LNCaP clone FGC (cell line): ENCODE measurements at regions not wholly inside any gene's neighbourhood (a gene's known extent, or its start where the extent isn't known, plus 50 kb on each side); places are given as distances from the start of the nearest gene placed in this dataset.
A peak's percentile ranks its signal among the peaks of the same experiment; 100 is the strongest.

Experiments used
- DNase-seq: peaks from one replicate; pipeline ENCODE4 v3.0.0-alpha.2; 2011; ENCODE audit warnings: low read depth
- H3K4me3 ChIP-seq: 2 replicates; pipeline ENCODE4 v1.5.1; 2011; ENCODE audit warnings: mild to moderate bottlenecking, low read depth, low read length, control low read depth
- TF ChIP-seq, protein P1 (sequence below): IDR thresholded peaks from 2 replicates; pipeline ENCODE4 v1.5.1; 2012; ENCODE audit warnings: mild to moderate bottlenecking; ENCODE audit not compliant: control insufficient read depth, insufficient read depth; ENCODE audit errors: extremely low read depth

DNA sequence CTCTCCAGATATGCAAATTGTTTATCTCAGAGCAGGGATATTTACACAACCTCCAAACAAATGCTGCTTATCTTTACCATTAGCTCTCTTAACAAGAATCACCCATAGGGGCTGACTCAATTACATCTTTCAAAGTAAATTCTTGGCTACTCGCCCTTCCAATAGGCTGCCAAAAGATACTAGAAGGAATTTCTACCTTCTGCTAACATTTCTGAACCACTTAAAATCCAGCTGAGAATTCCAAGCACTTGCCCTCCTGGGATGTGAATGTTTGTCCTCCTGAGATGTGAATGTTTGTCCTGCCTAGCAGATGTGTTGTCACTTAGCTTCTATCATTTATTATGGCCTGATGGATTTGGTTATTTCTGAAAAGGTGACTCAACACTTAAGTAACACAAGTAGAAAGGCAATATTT is 388.0 kb downstream of the GJA1 start:
- TF ChIP-seq, protein P1, sequence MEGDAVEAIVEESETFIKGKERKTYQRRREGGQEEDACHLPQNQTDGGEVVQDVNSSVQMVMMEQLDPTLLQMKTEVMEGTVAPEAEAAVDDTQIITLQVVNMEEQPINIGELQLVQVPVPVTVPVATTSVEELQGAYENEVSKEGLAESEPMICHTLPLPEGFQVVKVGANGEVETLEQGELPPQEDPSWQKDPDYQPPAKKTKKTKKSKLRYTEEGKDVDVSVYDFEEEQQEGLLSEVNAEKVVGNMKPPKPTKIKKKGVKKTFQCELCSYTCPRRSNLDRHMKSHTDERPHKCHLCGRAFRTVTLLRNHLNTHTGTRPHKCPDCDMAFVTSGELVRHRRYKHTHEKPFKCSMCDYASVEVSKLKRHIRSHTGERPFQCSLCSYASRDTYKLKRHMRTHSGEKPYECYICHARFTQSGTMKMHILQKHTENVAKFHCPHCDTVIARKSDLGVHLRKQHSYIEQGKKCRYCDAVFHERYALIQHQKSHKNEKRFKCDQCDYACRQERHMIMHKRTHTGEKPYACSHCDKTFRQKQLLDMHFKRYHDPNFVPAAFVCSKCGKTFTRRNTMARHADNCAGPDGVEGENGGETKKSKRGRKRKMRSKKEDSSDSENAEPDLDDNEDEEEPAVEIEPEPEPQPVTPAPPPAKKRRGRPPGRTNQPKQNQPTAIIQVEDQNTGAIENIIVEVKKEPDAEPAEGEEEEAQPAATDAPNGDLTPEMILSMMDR, result no peak
- DNase-seq, result no peak
- no peak overlapping the region for H3K4me3 ChIP-seq

DNA sequence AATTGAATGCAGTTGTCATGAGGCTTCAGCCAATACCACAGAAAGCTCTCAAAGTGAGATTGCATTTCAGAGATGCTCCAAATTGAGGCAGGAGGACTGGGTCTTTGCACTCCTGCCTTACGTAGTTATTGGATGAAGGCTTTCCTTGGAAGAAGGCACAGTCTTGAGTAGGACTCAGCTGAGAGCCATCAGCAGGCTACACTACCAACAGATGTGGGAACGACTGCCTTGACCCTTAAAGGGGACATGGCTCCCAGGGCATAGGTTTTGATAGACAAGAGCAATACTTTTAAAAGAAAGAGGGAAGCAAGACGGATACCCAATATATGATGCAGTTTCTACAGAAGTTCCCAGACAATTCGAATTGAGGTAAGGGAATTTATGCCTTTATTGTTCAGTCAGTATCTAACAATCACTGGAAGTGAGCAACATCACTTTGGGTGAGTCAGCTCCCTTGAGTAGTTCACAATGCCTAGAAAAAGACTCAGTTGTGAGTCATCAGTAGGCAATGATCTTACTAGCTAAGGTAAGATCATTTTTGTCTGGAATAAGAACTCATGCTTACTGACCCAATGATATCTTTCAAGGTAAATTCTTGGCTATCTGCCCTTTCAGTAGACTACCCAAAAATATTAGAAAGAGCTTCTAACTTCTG is 390.8 kb downstream of the GJA1 start:
- TF ChIP-seq, protein P1, result no peak
- no peak overlapping the region for H3K4me3 ChIP-seq
- no peak for DNase-seq

DNA sequence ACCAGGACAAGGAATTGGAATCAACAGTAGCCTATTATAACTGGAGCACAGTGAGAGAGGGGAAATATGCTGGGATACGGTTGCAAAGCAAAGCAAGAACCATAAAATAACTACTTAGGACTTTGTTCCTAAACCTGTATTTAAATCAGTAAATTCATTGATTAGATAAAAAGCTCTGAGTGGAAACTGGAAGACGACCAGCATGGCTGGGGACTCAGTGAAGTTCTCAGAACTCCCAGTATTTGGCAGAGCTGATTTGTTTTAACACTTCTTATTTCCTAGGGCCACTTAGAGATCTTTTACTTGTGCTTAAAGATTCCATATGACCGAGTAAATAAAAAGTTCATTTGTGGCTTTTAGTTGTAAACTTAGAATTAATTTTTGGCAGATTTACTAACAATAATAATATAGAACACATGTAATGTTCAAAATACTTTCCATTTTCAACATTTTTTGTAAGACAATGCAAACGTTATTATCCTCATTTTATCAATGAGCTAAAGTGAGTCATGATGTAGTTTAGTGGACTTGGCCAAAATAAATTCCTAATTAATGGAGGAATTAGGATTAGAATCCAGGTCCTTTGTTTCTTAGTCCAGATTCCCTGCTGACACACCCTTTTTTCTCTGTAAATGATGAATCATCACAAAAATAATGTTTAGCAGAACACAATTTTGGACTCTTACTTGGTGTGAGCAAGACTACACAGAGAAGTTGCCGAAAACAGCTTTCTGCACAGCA is 392.9 kb downstream of the GJA1 start:
- no peak overlapping the region for H3K4me3 ChIP-seq
- TF ChIP-seq, protein P1, result no peak
- DNase-seq, result no peak

DNA sequence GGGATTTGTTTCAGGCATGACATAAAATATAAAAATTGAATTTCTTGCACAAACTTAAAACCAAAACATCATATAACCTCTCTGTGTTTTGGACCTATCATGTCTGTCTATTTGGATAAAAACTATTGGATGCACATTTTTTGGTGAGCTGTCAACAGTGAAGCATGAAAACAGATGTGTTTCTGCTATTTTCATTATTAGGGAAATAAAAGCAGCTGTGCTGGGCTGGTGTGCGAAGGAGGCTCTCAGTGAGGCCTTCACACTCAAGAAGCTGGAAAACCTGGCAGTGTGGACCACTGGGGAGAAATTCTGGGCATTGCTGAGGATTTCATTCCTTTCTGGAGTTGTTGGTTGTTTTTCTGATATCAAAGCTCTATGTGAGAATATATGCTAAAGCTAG is 395.3 kb downstream of the GJA1 start:
- H3K4me3 ChIP-seq, result no peak overlapping the region
- TF ChIP-seq, protein P1, result no peak
- no peak for DNase-seq

DNA sequence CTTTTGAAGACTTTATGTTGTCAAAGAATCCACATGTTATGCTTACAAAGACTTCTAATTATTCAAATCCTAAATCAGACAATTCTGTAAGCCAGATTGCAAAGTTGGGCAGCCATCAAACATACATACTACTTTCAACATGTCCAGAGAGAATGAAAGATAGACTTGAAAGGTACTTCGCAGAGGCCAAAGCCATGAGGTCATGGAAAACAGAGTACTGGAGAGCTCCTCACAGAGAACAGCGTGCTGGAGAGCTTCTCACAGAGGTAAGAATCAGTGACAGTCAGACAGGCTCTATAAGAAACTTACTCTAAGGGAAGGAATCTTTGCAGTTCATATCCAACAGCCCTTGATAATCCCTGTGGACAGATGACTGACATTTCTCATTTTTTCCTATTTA is 400.2 kb downstream of the GJA1 start:
- TF ChIP-seq, protein P1, result no peak
- no peak for DNase-seq
- H3K4me3 ChIP-seq, result no peak overlapping the region

DNA sequence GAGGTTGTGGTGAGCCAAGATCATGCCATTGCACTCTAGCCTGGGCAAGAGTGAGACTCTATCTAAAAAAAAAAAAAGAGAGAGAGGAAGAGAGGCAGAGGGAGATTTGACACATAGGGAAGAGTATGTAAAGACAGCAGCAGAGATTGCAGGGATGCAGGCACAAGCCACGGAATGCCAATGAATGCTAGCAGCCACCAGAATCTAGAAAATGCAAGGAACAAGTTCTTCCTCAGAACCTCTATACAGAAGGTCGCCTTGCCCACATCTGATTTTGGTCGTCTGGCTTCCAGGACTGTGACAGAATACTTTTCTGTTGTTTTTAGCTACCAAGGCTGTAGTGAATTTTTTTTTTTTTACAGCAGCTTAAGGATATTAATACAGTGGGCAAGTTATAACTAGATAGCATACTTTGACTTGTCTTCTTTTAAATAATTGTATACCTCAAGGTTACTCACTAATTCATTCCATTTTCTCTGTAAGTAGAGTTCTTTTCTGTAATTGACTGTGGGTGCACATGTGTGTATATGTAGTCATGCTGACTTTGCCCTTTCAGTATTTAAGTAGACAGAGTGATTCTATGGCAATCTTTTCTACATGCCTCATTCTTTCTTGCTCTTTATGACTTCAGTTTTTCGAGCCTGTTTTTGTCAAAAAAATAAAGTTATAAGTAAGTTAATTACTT is 402.2 kb downstream of the GJA1 start:
- TF ChIP-seq, protein P1, result no peak
- no peak for DNase-seq
- H3K4me3 ChIP-seq, result no peak overlapping the region

DNA sequence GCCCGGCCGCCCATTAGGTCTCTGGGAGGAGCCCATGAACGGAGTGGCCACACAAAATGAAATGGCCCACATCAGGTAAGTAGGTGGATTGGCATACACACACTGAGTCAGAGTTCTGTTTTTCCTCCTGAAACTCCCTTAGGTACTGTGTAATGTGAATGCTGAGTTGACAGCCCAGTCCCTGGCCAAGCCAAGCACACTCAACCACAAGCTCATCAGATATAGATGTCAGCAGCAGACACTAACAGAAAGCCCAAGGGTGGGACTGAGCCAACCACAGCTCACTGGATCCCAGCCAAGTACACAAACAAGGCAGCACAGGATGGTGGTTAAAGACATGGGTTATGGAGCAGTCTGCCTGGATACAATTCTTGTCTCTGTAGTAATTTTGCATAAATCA is 403.4 kb downstream of the GJA1 start:
- TF ChIP-seq, protein P1, result no peak
- H3K4me3 ChIP-seq, result no peak overlapping the region
- peak; percentile 74 for DNase-seq
